Thymus (tissue), 11 donors: ENCODE measurements at regions not wholly inside any gene's neighbourhood (a gene's known extent, or its start where the extent isn't known, plus 50 kb on each side); places are given as distances from the start of the nearest gene placed in this dataset.
"Not testable (repeated sequence)": the region's sequence is repeated elsewhere in the genome, so short reads cannot be mapped to it uniquely, and the experiment has no call there.

Source experiments
- DNase-seq, 9 donors: peaks; one replicate each; pipeline ENCODE4 v3.0.0-alpha.2; 2013; ENCODE audit warnings: low spot score in 9 of 9, low read depth in 6 of 9, missing footprints in 1 of 9
- H3K27ac ChIP-seq, 2 donors: one replicate each; pipeline ENCODE4 v1.5.1; 2013; ENCODE audit warnings: control low read depth in 1 of 2, low read depth in 1 of 2, low read length in 1 of 2, mild to moderate bottlenecking in 1 of 2, moderate library complexity in 1 of 2
- H3K27me3 ChIP-seq, 2 donors: one replicate each; pipeline ENCODE4 v1.5.1; 2013; ENCODE audit warnings: low read length in 1 of 2; ENCODE audit not compliant: control insufficient read depth in 2 of 2, insufficient read depth in 1 of 2
- H3K36me3 ChIP-seq, 2 donors: one replicate each; pipeline ENCODE4 v1.5.1; 2013; ENCODE audit warnings: low read length in 1 of 2, mild to moderate bottlenecking in 1 of 2, moderate library complexity in 1 of 2; ENCODE audit not compliant: control insufficient read depth in 2 of 2, insufficient read depth in 2 of 2
- H3K4me1 ChIP-seq, 2 donors: one replicate each; pipeline ENCODE4 v1.5.1; 2013; ENCODE audit warnings: low read length in 2 of 2; ENCODE audit not compliant: control insufficient read depth in 2 of 2, insufficient read depth in 2 of 2
- H3K4me3 ChIP-seq, 2 donors: one replicate each; pipeline ENCODE4 v1.5.1; 2013; ENCODE audit warnings: low read length in 2 of 2, control low read depth in 1 of 2, mild to moderate bottlenecking in 1 of 2
- H3K9me3 ChIP-seq, 2 donors: one replicate each; pipeline ENCODE4 v1.5.1; 2013; ENCODE audit warnings: low read length in 1 of 2, mild to moderate bottlenecking in 1 of 2; ENCODE audit not compliant: control insufficient read depth in 2 of 2, insufficient read depth in 1 of 2
- WGBS: extraction: QIAGEN DNeasy Blood & Tissue Kit; methylation state at CpG from one replicate; pipeline ENCODE4 v1.1.7; 2013; 5-methylcytosine and 5-hydroxymethylcytosine counted together
- donor health status: healthy.

- not testable (repeated sequence) for H3K27ac ChIP-seq, H3K27me3 ChIP-seq, H3K4me3 ChIP-seq, H3K9me3 ChIP-seq, DNase-seq, H3K4me1 ChIP-seq, H3K36me3 ChIP-seq
- 89% methylated on average over 17 of the region's 17 CpGs for WGBS
Measured at GRCh38 chr4:189721016-189721993, 219.4 kb upstream of the FRG1 start.

GRCh38 chr4:189722324-189723003, 218.2 kb upstream of the FRG1 start:
- H3K4me3 ChIP-seq, H3K4me1 ChIP-seq, H3K27ac ChIP-seq, H3K36me3 ChIP-seq, DNase-seq, H3K9me3 ChIP-seq, H3K27me3 ChIP-seq: not testable (repeated sequence)
- WGBS: 81% methylated on average over 21 of the region's 23 CpGs

GRCh38 chr4:189727982-189728638, 212.6 kb upstream of the FRG1 start:
- H3K9me3 ChIP-seq, H3K27me3 ChIP-seq, H3K4me3 ChIP-seq, H3K36me3 ChIP-seq, H3K4me1 ChIP-seq, H3K27ac ChIP-seq, DNase-seq: not testable (repeated sequence)
- 89% methylated on average over 4 of the region's 6 CpGs for WGBS

GRCh38 chr4:189731989-189732388, 208.7 kb upstream of the FRG1 start:
- 93% methylated on average over 10 of the region's 10 CpGs for WGBS
- H3K36me3 ChIP-seq, H3K4me1 ChIP-seq, H3K27ac ChIP-seq, H3K4me3 ChIP-seq, H3K27me3 ChIP-seq, DNase-seq, H3K9me3 ChIP-seq: not testable (repeated sequence)

- not testable (repeated sequence) for H3K27me3 ChIP-seq, H3K4me3 ChIP-seq, H3K9me3 ChIP-seq, DNase-seq, H3K36me3 ChIP-seq, H3K27ac ChIP-seq, H3K4me1 ChIP-seq
- WGBS: 93% methylated on average over 5 of the region's 5 CpGs
Measured at GRCh38 chr4:189733507-189733906, 207.2 kb upstream of the FRG1 start.

- not testable (repeated sequence) for H3K4me1 ChIP-seq, DNase-seq, H3K27me3 ChIP-seq, H3K9me3 ChIP-seq, H3K27ac ChIP-seq, H3K4me3 ChIP-seq, H3K36me3 ChIP-seq
- WGBS: 94% methylated on average over 2 of the region's 2 CpGs
Measured at GRCh38 chr4:189734648-189735267, 205.9 kb upstream of the FRG1 start.

GRCh38 chr4:189736656-189737055, 204.0 kb upstream of the FRG1 start:
- not testable (repeated sequence) for H3K27me3 ChIP-seq, H3K27ac ChIP-seq, H3K4me1 ChIP-seq, H3K4me3 ChIP-seq, H3K9me3 ChIP-seq, DNase-seq, H3K36me3 ChIP-seq
- 96% methylated on average over 4 of the region's 4 CpGs for WGBS

- 93% methylated on average over 7 of the region's 7 CpGs for WGBS
- H3K36me3 ChIP-seq, DNase-seq: not testable (repeated sequence)
Measured at GRCh38 chr4:189740118-189740517, 200.6 kb upstream of the FRG1 start.

GRCh38 chr4:189740873-189741272, 199.8 kb upstream of the FRG1 start:
- Histone ChIP-seq H3K9me3 (peaks cover 2 to 3% of the 10 kb centered on the region in 2 donors), H3K4me1 (no peaks in the 10 kb centered on the region), H3K27me3 (no peaks in the 10 kb centered on the region), H3K4me3 (no peak overlapping the region), H3K27ac (no peak overlapping the region), H3K36me3 (no peaks in the 10 kb centered on the region)
- no peak for DNase-seq
- WGBS: 94% methylated on average over 16 of the region's 16 CpGs

More at GRCh38 chr4:189740118-189740517, 200.6 kb upstream of the FRG1 start:
- H3K4me3 ChIP-seq, H3K27ac ChIP-seq, H3K4me1 ChIP-seq, H3K27me3 ChIP-seq, H3K9me3 ChIP-seq: not testable (repeated sequence)
